ENCODE measurements at regions not wholly inside any gene's neighbourhood (a gene's known extent, or its start where the extent isn't known, plus 50 kb on each side); places are given as distances from the start of the nearest gene placed in this dataset.
"Not testable (repeated sequence)": the region's sequence is repeated elsewhere in the genome, so short reads cannot be mapped to it uniquely, and the experiment has no call there.

- no peaks in the 10 kb centered on the region for H4K20me1 ChIP-seq (ENCODE audit: low read depth)
- TF ChIP-seq EZH2 (IDR thresholded peaks at IDR 0.05) (no peak), EZH2phosphoT487 (IDR thresholded peaks at IDR 0.05) (no peak), CTCF (IDR thresholded peaks at IDR 0.05) (no peak)
- H3K27ac Mint-ChIP-seq, result peak overlapping the region; percentile 46
- peak; percentile 71 for DNase-seq (ENCODE audit: low spot score)
- H3K4me3 Mint-ChIP-seq, result peak overlapping the region; percentile 39
- H3K4me1 Mint-ChIP-seq, result peaks cover 10% of the 10 kb centered on the region
- H2AFZ ChIP-seq (replicated peaks), result no peak overlapping the region
- H3K9me3 Mint-ChIP-seq, result no peaks in the 10 kb centered on the region
- H3K4me3 ChIP-seq, result no peak overlapping the region
- H3K4me2 ChIP-seq, result peak overlapping the region; percentile 36
- peaks cover 19% of the 10 kb centered on the region for H3K4me1 ChIP-seq
- no peaks in the 10 kb centered on the region for H3K27me3 ChIP-seq
- no peaks in the 10 kb centered on the region for H3K9me3 ChIP-seq (ENCODE audit: low read depth)
- no peaks in the 10 kb centered on the region for H3F3A ChIP-seq (ENCODE audit: low read depth)
- H3K9ac ChIP-seq, result no peak overlapping the region
- no peaks in the 10 kb centered on the region for H3K36me3 Mint-ChIP-seq
- H3K36me3 ChIP-seq, result no peaks in the 10 kb centered on the region
- H3K79me2 ChIP-seq (ENCODE audit: low read depth), result no peaks in the 10 kb centered on the region
- peaks cover 2% of the 10 kb centered on the region for H3K27me3 Mint-ChIP-seq (ENCODE audit: insufficient read depth, low read depth)
- peak overlapping the region; percentile 18 for H3K27ac ChIP-seq
These were observed 559.8 kb downstream of the HINT1 start for GRCh38 chr5:130605234-130605633.

GRCh38 chr5:130596647-130597046 lies 568.4 kb downstream of the HINT1 start:
- H3K27me3 ChIP-seq; H3K27ac Mint-ChIP-seq; H3K27ac ChIP-seq; H3K9ac ChIP-seq; H3K27me3 Mint-ChIP-seq (ENCODE audit: insufficient read depth, low read depth); DNase-seq (ENCODE audit: low spot score); H3K4me3 Mint-ChIP-seq; H2AFZ ChIP-seq (replicated peaks); H3K79me2 ChIP-seq (ENCODE audit: low read depth); H3K4me1 ChIP-seq; H3K9me3 ChIP-seq (ENCODE audit: low read depth); H4K20me1 ChIP-seq (ENCODE audit: low read depth); H3K36me3 ChIP-seq; H3K4me2 ChIP-seq; H3K4me1 Mint-ChIP-seq; H3K36me3 Mint-ChIP-seq; H3K4me3 ChIP-seq: not testable (repeated sequence)
- peaks cover 11% of the 10 kb centered on the region for H3F3A ChIP-seq (ENCODE audit: low read depth)
- peaks cover 19% of the 10 kb centered on the region for H3K9me3 Mint-ChIP-seq

- no peak overlapping the region for H2AFZ ChIP-seq (replicated peaks)
- Mint-ChIP-seq H3K9me3 (no peaks in the 10 kb centered on the region), H3K27me3 (ENCODE audit: insufficient read depth, low read depth) (no peaks in the 10 kb centered on the region), H3K4me3 (no peak overlapping the region), H3K4me1 (no peaks in the 10 kb centered on the region), H3K27ac (no peak overlapping the region), H3K36me3 (no peaks in the 10 kb centered on the region)
- H3K9ac ChIP-seq, result no peak overlapping the region
- H3K4me3 ChIP-seq, result no peak overlapping the region
- H3K4me1 ChIP-seq, result no peaks in the 10 kb centered on the region
- no peaks in the 10 kb centered on the region for H4K20me1 ChIP-seq (ENCODE audit: low read depth)
- no peak overlapping the region for H3K27ac ChIP-seq
- H3K27me3 ChIP-seq, result no peaks in the 10 kb centered on the region
- no peaks in the 10 kb centered on the region for H3K9me3 ChIP-seq (ENCODE audit: low read depth)
- no peak for DNase-seq (ENCODE audit: low spot score)
- no peak overlapping the region for H3K4me2 ChIP-seq
- H3K79me2 ChIP-seq (ENCODE audit: low read depth), result no peaks in the 10 kb centered on the region
- H3F3A ChIP-seq (ENCODE audit: low read depth), result no peaks in the 10 kb centered on the region
- TF ChIP-seq EZH2 (IDR thresholded peaks at IDR 0.05), result no peak
- no peaks in the 10 kb centered on the region for H3K36me3 ChIP-seq
These were observed 584.8 kb downstream of the HINT1 start for GRCh38 chr5:130580264-130580663.

- Mint-ChIP-seq H3K27me3 (ENCODE audit: insufficient read depth, low read depth) (no peaks in the 10 kb centered on the region), H3K36me3 (no peaks in the 10 kb centered on the region), H3K4me1 (no peaks in the 10 kb centered on the region), H3K9me3 (no peaks in the 10 kb centered on the region), H3K27ac (no peak overlapping the region), H3K4me3 (no peak overlapping the region)
- Histone ChIP-seq H3K4me3 (no peak overlapping the region), H2AFZ (replicated peaks) (no peak overlapping the region), H3K79me2 (ENCODE audit: low read depth) (no peaks in the 10 kb centered on the region), H3K9ac (no peak overlapping the region), H3K9me3 (ENCODE audit: low read depth) (no peaks in the 10 kb centered on the region), H3K4me2 (no peak overlapping the region), H3K4me1 (no peaks in the 10 kb centered on the region), H3K36me3 (no peaks in the 10 kb centered on the region), H3K27ac (no peak overlapping the region), H3K27me3 (no peaks in the 10 kb centered on the region), H4K20me1 (ENCODE audit: low read depth) (no peaks in the 10 kb centered on the region), H3F3A (ENCODE audit: low read depth) (no peaks in the 10 kb centered on the region)
- DNase-seq (ENCODE audit: low spot score), result no peak
- TF ChIP-seq EZH2 (IDR thresholded peaks at IDR 0.05) (no peak), CTCF (IDR thresholded peaks at IDR 0.05) (no peak), EZH2phosphoT487 (IDR thresholded peaks at IDR 0.05) (no peak)
These were observed 586.7 kb downstream of the HINT1 start for GRCh38 chr5:130578354-130578753.

Measured in neural progenitor cell (in vitro differentiated cells).